Upper lobe of left lung (tissue), 6 donors: ENCODE measurements at regions not wholly inside any gene's neighbourhood (a gene's known extent, or its start where the extent isn't known, plus 50 kb on each side); places are given as distances from the start of the nearest gene placed in this dataset.
A peak's percentile ranks its signal among the peaks of the same experiment; 100 is the strongest.

Experiments used
- ATAC-seq, 2 donors: fragments of 200-7000 bp; cut with Tn5 transposase; one replicate each; pipeline ENCODE4 v1.9.1; 2022; ENCODE audit warnings: mild to moderate bottlenecking in 2 of 2, moderate library complexity in 2 of 2; ENCODE audit not compliant: low FRiP score in 2 of 2
- DNase-seq, 2 donors: peaks; one replicate each; pipeline ENCODE4 v3.0.0-alpha.2; 2019 to 2020
- H3K27ac ChIP-seq, 4 donors: fragments of 200-600 bp; sonication (generic); one replicate each; pipeline ENCODE4 v1.5.1; 2016 to 2019
- H3K27me3 ChIP-seq, 4 donors: fragments of 200-600 bp; sonication (generic); one replicate each; pipeline ENCODE4 v1.5.1; 2017 to 2019
- H3K36me3 ChIP-seq, 4 donors: fragments of 200-600 bp; sonication (generic); one replicate each; pipeline ENCODE4 v1.5.1; 2016 to 2019
- H3K4me1 ChIP-seq, 4 donors: fragments of 200-600 bp; sonication (generic); one replicate each; pipeline ENCODE4 v1.5.1; 2018 to 2019
- H3K4me3 ChIP-seq, 4 donors: fragments of 200-600 bp; sonication (generic); one replicate each; pipeline ENCODE4 v1.5.1; 2017 to 2019; ENCODE audit warnings: mild to moderate bottlenecking in 2 of 4, moderate library complexity in 1 of 4
- H3K9me3 ChIP-seq, 4 donors: fragments of 200-600 bp; sonication (generic); one replicate each; pipeline ENCODE4 v1.5.1; 2018 to 2019
- CTCF ChIP-seq, 6 experiments: fragments of 450-650 bp in 4 of 6; fragments of 200-600 bp in 2 of 6; sonication (generic) in 2 of 6; IDR thresholded peaks; one replicate each; pipeline ENCODE4 v1.5.1; 2016 to 2019; ENCODE audit warnings: antibody characterized with exemption in 6 of 6
- EP300 ChIP-seq, 4 donors: sonication (generic); formaldehyde crosslinking; IDR thresholded peaks; one replicate each; pipeline ENCODE4 v1.5.1; 2017; ENCODE audit warnings: antibody characterized with exemption in 4 of 4, control low read depth in 2 of 4
- POLR2A ChIP-seq, 4 donors: fragments of 450-650 bp; IDR thresholded peaks; one replicate each; pipeline ENCODE4 v1.5.1; 2016 to 2017; ENCODE audit warnings: antibody characterized with exemption in 4 of 4, mild to moderate bottlenecking in 2 of 4
- POLR2AphosphoS5 ChIP-seq, 2 donors: sonication (generic); formaldehyde crosslinking; IDR thresholded peaks; one replicate each; pipeline ENCODE4 v1.5.1; 2017; ENCODE audit warnings: antibody characterized with exemption in 2 of 2
- WGBS, 2 donors: methylation state at CpG; one replicate each; pipeline ENCODE4 v1.1.5; 2017 to 2018; 5-methylcytosine and 5-hydroxymethylcytosine counted together
- donor health status: DM: no; HTN: no; CAD: no; lungs with moderate emphysema.
- donor health status: DM: no; HTN: yes; CAD: no; lungs with severe emphysema.

DNA sequence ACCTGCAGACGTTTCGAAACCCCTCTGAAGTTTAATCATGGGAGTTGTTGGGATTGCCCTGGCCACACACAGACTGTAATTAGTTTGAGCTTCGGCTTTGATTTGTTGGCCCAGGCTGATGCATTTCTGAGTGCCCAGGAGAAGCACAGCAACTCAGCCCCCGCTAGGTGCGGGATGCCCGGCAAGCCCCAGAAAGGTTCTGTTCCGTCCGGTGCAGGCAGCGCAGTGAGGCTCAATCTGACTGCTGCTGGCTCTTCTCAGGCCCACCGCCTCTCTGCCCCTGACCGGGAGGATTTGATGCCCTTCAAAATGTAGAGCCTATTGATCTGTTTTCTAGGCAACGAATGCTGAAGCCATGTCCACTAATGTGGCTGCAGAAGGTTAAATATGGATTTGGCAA is 73.4 kb upstream of the TAF11L2 start:
- no peaks in the 10 kb centered on the region for H3K4me1 ChIP-seq
- WGBS, 2 donors, result 80 to 91% methylated on average over 3 to 12 of the region's 12 CpGs
- peak in 1 of 2 donors; percentile 33 for DNase-seq
- no peaks in the 10 kb centered on the region for H3K27me3 ChIP-seq
- no peak overlapping the region for H3K4me3 ChIP-seq
- H3K9me3 ChIP-seq, result no peaks in the 10 kb centered on the region
- no peak for ATAC-seq
- H3K27ac ChIP-seq, result no peak overlapping the region
- no peaks in the 10 kb centered on the region for H3K36me3 ChIP-seq
- no peak for TF ChIP-seq EP300 (IDR thresholded peaks at IDR 0.05)
- TF ChIP-seq CTCF (IDR thresholded peaks at IDR 0.05), result no peak
- TF ChIP-seq POLR2A (IDR thresholded peaks at IDR 0.05), result no peak
- no peak for TF ChIP-seq POLR2AphosphoS5 (IDR thresholded peaks at IDR 0.05)

GRCh38 chr5:17425385-17426070 is 72.5 kb upstream of the TAF11L2 start:
- Histone ChIP-seq H3K36me3 (no peaks in the 10 kb centered on the region), H3K4me1 (no peaks in the 10 kb centered on the region), H3K27me3 (no peaks in the 10 kb centered on the region), H3K27ac (no peak overlapping the region), H3K9me3 (no peaks in the 10 kb centered on the region), H3K4me3 (no peak overlapping the region)
- WGBS, 2 donors, result 76% methylated on average over 8 of the region's 8 CpGs
- TF ChIP-seq EP300 (IDR thresholded peaks at IDR 0.05) (no peak), POLR2AphosphoS5 (IDR thresholded peaks at IDR 0.05) (no peak), CTCF (IDR thresholded peaks at IDR 0.05) (no peak), POLR2A (IDR thresholded peaks at IDR 0.05) (no peak)
- no peak for DNase-seq
- no peak for ATAC-seq

- no peak for ATAC-seq
- WGBS, 2 donors, result 64 to 71% methylated on average over 2 of the region's 2 CpGs
- H3K9me3 ChIP-seq, result no peaks in the 10 kb centered on the region
- TF ChIP-seq CTCF (IDR thresholded peaks at IDR 0.05), result no peak
- no peak for TF ChIP-seq POLR2A (IDR thresholded peaks at IDR 0.05)
- TF ChIP-seq EP300 (IDR thresholded peaks at IDR 0.05), result no peak
- no peak for TF ChIP-seq POLR2AphosphoS5 (IDR thresholded peaks at IDR 0.05)
- H3K4me1 ChIP-seq, result no peaks in the 10 kb centered on the region
- no peak overlapping the region for H3K4me3 ChIP-seq
- H3K27ac ChIP-seq, result no peak overlapping the region
- H3K27me3 ChIP-seq, result no peaks in the 10 kb centered on the region
- no peak for DNase-seq
- H3K36me3 ChIP-seq, result no peaks in the 10 kb centered on the region
Observed at GRCh38 chr5:17426104-17426749, 71.8 kb upstream of the TAF11L2 start.

- ATAC-seq (no peak), DNase-seq (no peak)
- no peak overlapping the region for H3K4me3 ChIP-seq
- no peaks in the 10 kb centered on the region for H3K36me3 ChIP-seq
- no peaks in the 10 kb centered on the region for H3K9me3 ChIP-seq
- no peaks in the 10 kb centered on the region for H3K4me1 ChIP-seq
- no peaks in the 10 kb centered on the region for H3K27me3 ChIP-seq
- no peak for TF ChIP-seq POLR2AphosphoS5 (IDR thresholded peaks at IDR 0.05)
- no peak overlapping the region for H3K27ac ChIP-seq
- WGBS, 2 donors, result 65 to 72% methylated on average over 7 of the region's 7 CpGs
Observed at GRCh38 chr5:17428176-17428800, 69.7 kb upstream of the TAF11L2 start.

GRCh38 chr5:17429353-17429752 is 68.7 kb upstream of the TAF11L2 start:
- Histone ChIP-seq H3K4me3 (no peak overlapping the region), H3K36me3 (no peaks in the 10 kb centered on the region), H3K27me3 (no peaks in the 10 kb centered on the region), H3K4me1 (no peaks in the 10 kb centered on the region), H3K9me3 (no peaks in the 10 kb centered on the region), H3K27ac (no peak overlapping the region)
- 84 to 87% methylated on average over 4 of the region's 4 CpGs for WGBS, 2 donors
- no peak for DNase-seq
- ATAC-seq, result no peak
- TF ChIP-seq CTCF (IDR thresholded peaks at IDR 0.05), result no peak
- TF ChIP-seq EP300 (IDR thresholded peaks at IDR 0.05), result no peak
- TF ChIP-seq POLR2AphosphoS5 (IDR thresholded peaks at IDR 0.05), result no peak
- TF ChIP-seq POLR2A (IDR thresholded peaks at IDR 0.05), result no peak
